ENCODE measurements at regions not wholly inside any gene's neighbourhood (a gene's known extent, or its start where the extent isn't known, plus 50 kb on each side); places are given as distances from the start of the nearest gene placed in this dataset.

DNA sequence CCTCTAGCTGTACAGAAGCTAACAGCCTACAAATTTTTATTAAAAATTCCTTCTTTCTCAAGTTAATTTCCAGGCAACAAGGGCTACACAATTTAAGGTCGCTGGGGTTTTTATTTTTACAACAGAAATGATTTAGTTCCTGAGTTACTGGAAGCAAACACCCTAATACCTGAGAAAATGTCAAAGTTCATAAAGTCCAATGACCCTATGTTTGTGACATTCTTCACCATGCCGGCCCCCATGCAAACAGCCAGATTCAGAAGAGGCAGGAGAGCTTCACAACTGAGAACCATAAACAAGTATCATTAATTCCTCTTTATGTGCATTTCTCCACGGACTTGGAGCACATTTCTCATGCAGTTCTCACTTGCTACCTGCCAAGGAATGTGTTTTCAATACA, 236.2 kb upstream of the EGLN3 start:
- no peak for DNase-seq (ENCODE audit: low read depth)
- TF ChIP-seq, protein P1, sequence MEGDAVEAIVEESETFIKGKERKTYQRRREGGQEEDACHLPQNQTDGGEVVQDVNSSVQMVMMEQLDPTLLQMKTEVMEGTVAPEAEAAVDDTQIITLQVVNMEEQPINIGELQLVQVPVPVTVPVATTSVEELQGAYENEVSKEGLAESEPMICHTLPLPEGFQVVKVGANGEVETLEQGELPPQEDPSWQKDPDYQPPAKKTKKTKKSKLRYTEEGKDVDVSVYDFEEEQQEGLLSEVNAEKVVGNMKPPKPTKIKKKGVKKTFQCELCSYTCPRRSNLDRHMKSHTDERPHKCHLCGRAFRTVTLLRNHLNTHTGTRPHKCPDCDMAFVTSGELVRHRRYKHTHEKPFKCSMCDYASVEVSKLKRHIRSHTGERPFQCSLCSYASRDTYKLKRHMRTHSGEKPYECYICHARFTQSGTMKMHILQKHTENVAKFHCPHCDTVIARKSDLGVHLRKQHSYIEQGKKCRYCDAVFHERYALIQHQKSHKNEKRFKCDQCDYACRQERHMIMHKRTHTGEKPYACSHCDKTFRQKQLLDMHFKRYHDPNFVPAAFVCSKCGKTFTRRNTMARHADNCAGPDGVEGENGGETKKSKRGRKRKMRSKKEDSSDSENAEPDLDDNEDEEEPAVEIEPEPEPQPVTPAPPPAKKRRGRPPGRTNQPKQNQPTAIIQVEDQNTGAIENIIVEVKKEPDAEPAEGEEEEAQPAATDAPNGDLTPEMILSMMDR (conservative IDR thresholded peaks at IDR 0.05; ENCODE audit: low read length) = no peak
- no peak overlapping the region for H3K4me3 ChIP-seq (ENCODE audit: low read length)

DNA sequence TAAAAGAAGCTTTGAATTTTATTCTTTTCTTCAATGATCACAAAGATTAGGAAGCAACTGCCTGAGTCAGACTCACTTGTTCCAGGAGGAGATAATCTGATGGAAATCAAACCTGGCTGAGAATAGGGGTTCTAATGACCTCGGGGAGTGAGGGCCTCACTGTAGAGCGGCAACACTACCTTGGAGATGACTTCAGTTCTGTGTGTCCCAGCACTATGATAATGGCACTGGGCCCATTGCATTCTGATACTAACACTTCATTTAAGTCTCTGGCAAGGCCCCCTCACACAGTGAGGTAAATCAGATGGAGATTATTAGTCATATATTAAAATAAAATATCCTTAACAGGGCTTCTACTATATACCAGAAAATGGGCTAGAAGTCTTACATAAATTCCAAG, 233.3 kb upstream of the EGLN3 start:
- TF ChIP-seq, protein P1 (conservative IDR thresholded peaks at IDR 0.05; ENCODE audit: low read length) = no peak
- no peak for DNase-seq (ENCODE audit: low read depth)
- H3K4me3 ChIP-seq (ENCODE audit: low read length) = no peak overlapping the region

DNA sequence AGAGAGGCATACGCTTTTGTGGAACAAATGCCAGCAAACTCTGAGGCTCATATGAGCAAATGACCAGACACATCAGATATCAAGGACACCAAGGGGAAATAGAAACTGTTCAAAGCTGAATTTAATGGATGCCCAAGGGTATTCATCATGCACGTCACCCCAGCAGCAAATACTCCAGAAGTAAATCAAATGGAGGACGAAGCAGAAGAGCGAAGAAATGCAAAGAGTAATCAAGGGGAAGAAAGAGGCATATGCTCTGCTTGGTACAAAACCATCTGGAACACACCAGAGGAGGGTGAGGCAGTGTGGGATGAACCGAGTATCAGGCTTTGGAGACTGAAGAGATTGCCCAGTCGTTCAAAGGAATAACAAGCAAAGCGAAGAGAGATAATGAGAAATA, 232.6 kb upstream of the EGLN3 start:
- DNase-seq (ENCODE audit: low read depth) = no peak
- TF ChIP-seq, protein P1 (conservative IDR thresholded peaks at IDR 0.05; ENCODE audit: low read length) = no peak
- no peak overlapping the region for H3K4me3 ChIP-seq (ENCODE audit: low read length)

DNA sequence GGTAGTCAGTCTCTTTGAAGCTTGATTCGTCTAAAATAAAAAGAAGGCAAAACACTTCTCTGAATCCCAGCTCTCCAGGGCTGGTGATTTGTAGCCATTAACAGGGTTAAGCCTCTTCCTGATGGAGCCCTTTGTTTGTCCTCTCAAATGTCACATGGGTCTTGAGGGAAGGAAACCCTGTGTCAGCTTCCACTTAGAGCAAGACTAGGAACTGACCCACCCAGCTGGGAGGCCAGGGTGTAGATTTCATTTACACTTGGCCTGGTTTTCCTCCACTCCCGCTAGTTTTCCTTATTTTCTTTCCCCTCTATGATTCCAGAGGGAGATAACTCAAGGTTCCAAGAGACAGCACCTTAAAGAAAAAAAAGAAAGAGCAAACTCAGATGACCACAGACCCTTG, 230.5 kb upstream of the EGLN3 start:
- TF ChIP-seq, protein P1 (conservative IDR thresholded peaks at IDR 0.05; ENCODE audit: low read length) = no peak
- no peak for DNase-seq (ENCODE audit: low read depth)
- H3K4me3 ChIP-seq (ENCODE audit: low read length) = no peak overlapping the region

DNA sequence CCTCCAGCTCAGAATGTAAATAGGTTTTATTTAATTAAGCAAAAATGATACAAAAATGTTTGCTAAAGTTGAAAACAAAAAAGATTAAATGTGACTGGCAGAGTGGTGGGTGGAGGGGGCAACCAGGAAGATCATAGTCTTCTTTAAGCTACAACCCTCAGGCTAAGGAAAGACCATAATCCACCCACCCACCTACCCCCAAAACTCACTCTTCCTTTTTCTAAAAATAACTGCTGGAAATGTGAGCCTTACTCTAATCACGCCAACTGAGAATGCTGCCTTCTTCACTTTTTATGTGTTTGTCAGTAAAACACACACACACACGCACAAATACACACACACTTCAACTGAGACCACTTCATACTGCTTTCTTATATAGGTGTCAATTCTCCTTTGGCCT, 230.0 kb upstream of the EGLN3 start:
- H3K4me3 ChIP-seq (ENCODE audit: low read length) = no peak overlapping the region
- TF ChIP-seq, protein P1 (conservative IDR thresholded peaks at IDR 0.05; ENCODE audit: low read length) = no peak
- no peak for DNase-seq (ENCODE audit: low read depth)

DNA sequence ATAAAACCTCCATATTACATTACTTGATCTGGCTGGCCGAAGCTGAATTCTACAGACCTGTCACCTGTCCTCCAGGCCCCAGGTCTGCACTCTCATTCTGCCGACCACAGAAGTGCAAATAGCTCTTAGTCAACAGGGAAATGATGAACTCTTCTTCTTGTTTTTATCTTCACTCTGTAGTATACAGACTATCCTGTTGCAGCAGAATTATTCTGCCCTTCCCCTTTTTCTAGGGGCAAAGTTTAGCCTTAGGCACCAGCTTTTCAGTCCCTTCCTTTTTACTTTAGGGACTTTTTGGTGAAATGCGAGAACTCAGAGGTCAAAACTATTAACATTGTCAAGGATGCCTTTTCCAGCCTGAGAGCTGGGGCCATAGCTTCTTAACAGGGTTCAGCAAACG, 229.6 kb upstream of the EGLN3 start:
- TF ChIP-seq, protein P1 (conservative IDR thresholded peaks at IDR 0.05; ENCODE audit: low read length) = no peak
- no peak overlapping the region for H3K4me3 ChIP-seq (ENCODE audit: low read length)
- no peak for DNase-seq (ENCODE audit: low read depth)

DNA sequence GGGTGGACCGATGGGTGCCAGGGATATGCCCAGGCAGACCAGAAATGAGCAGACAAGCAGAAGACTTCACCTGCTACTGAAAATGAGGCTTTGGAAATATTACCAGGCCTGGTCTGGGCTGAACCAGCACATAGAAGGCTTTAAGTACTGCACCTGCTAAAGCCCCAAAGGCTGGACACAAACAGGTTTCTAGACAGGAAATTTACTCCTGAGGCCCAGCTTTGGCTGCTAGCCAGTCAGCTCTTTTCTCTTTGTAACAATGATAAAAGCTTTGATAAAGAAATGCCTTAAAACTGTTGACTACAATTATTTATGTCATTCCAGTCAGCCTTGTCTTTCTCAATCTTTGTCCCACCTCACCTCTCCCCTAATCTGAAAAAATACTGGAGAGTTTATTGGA, 228.9 kb upstream of the EGLN3 start:
- TF ChIP-seq, protein P1 (conservative IDR thresholded peaks at IDR 0.05; ENCODE audit: low read length) = no peak
- no peak overlapping the region for H3K4me3 ChIP-seq (ENCODE audit: low read length)
- no peak for DNase-seq (ENCODE audit: low read depth)
